Stimulated activated CD4-positive, alpha-beta T cell treated with anti-CD3 and anti-CD28 coated beads, Interleukin-4, amount 100 ng/mL, for 48 hours (primary cell): ENCODE measurements at regions not wholly inside any gene's neighbourhood (a gene's known extent, or its start where the extent isn't known, plus 50 kb on each side); places are given as distances from the start of the nearest gene placed in this dataset.

Source experiments
- DNase-seq, 2 donors: peaks; one replicate each; pipeline ENCODE4 v3.0.0-alpha.2; 2020; ENCODE audit warnings: low read depth in 2 of 2

DNA sequence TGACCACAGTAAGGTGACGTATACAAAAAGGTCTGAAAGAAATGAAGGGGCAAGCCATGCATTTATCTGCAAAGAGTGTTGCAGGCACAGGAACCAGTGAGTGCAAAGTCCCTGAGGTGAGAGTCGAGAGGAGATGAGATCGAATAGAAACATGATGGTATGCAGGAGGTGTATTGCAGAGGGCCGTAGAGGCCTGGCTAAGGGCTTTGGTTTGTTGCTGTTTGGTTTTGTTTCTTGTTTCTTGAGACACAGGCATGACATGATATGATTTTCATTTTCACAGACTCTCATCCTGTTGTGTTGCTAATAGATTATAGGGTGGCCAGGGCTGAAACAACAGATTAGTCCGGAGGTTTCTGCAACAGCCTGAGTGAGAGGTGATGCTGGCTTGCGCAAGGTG lies 80.4 kb downstream of the HSPH1 start:
- DNase-seq = no peak

GRCh38 chr13:31074756-31075155 lies 86.9 kb downstream of the HSPH1 start:
- no peak for DNase-seq

DNA sequence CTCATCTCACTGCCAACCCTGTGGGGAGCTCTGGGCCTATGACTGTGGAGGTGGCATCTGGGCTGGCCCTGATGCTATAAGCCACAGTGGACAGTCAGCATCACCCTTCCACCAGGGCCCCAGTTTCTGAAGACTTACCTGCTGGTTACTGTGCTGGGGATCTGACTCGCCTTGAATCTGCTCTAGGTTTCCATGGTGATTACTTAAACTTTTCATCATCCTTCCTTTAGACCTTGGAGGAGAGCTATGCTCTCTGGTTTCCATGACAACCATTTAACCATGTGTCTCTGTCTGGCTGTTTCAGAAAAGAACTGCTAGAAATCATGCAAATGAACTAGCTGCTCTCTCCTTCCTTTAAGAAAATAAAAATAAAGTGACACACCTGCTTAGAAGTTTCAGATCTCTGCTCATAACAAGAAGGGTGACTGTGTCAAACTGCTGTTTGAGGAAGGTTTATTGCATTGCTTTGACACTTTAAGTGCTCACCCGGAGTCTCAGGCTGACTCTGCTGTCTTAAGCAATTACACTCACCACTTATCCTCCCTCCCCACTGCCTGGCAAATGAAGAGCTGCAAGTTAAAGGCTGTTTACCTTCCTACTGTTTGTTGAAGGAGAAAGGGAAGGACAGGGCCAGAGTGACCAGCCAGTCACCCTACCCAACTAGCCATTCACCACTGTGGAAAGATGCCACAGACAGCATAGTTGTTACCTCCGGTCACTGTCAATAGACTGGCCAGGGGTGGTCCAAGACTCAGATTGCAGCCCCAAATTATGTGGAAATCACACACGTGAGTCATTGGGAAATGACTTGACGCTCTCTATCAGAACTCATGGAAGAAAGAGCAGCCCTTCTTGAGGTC lies 87.6 kb downstream of the HSPH1 start:
- DNase-seq = peak; percentile 32 to 40

DNA sequence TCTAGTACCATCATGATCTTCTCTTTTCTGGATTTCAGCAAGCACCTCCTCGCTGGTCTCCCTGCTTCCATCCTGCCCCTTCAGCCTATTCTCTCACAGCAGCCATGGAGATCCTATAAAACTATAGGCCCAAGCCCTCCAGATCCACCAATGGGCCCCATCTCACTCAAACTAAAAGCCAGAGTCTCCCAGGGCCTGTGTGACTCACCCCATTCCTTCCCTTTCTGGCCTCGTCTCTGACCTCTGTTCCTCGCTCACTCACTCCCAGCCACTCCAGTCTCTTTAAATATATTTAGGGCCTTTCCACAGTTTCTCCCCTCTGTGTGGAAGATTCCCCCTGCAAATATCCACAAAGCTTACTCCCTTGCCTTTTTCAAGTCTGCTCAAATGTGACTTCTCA lies 89.7 kb downstream of the HSPH1 start:
- no peak for DNase-seq

GRCh38 chr13:31069808-31070534 lies 91.7 kb downstream of the HSPH1 start:
- no peak for DNase-seq

GRCh38 chr13:31068119-31068423 lies 93.6 kb downstream of the HSPH1 start:
- DNase-seq = no peak

- DNase-seq = no peak
Measured at GRCh38 chr13:31067416-31068118, 94.1 kb downstream of the HSPH1 start.

- DNase-seq = no peak
Measured at GRCh38 chr13:31064636-31065035, 97.1 kb downstream of the HSPH1 start.

DNA sequence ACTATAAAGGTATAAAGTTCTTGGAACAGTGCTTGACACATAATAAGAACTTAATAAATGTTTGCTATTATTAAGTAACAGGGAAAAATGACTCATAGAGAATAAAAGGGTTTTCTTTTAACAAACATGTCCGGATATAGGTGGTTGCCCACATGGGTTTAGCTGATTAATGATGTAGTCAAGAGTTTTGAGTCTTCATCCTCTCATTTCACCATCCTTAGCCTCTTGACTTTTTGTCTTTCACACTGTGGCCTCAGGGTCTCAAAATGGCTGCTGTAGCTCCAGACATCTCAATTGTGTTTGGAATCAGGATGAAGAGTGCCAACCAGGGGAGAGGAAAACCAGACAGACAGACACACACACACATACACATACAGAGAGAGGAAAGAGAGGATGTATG lies 97.9 kb downstream of the HSPH1 start:
- no peak for DNase-seq

- DNase-seq = no peak
Measured at GRCh38 chr13:31060655-31061054, 101.0 kb downstream of the HSPH1 start.

DNA sequence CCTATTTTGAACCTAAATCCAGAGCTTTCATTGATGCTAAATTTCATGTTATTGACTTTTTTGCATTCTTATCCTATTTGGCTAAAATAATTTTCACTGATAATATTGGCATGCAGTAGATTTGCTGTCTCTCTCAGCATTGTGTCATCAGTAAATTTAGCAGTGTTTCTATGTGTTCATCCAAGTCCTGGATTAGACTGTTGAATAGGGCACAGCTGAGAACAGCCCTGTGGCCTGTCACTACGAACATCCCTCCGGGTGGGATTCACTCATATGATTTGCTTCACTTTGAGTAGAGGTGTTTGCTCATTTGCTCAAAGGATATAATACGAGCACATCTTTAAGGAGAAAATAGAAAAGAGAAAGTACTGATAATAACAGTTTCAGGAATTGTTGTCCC lies 101.5 kb downstream of the HSPH1 start:
- no peak for DNase-seq

DNA sequence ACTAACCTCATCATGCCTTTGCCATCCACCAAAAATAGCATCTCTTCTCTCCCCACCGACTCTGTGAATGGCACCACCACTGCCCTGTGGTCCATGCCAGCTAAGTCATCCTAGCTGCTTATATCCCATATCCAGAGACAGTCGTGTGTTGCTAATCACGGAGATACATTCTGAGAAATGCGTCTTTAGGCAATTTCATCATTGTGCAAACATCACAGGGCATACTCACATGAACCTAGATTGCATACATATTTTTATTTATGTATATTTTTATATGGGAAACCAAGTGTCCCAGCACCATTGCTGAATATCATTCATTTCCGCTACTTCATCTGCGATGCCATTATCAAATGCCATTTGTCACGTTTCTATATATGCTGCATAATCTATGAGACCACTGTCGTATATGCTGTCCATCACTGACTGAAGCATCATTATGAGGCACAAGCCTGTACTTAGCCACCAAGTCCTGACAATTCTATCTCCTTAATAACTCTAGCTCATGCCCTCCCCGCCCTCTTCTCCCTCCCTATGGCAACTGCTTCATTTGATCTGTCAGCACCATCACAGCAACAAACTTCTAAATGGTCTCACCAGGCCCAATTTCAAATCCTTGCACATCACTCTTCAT lies 104.2 kb downstream of the HSPH1 start:
- no peak for DNase-seq

- DNase-seq = no peak
Measured at GRCh38 chr13:31056644-31057271, 104.9 kb downstream of the HSPH1 start.

GRCh38 chr13:31055589-31055988 lies 106.1 kb downstream of the HSPH1 start:
- DNase-seq = no peak

GRCh38 chr13:31054632-31055031 lies 107.1 kb downstream of the HSPH1 start:
- DNase-seq = no peak

DNA sequence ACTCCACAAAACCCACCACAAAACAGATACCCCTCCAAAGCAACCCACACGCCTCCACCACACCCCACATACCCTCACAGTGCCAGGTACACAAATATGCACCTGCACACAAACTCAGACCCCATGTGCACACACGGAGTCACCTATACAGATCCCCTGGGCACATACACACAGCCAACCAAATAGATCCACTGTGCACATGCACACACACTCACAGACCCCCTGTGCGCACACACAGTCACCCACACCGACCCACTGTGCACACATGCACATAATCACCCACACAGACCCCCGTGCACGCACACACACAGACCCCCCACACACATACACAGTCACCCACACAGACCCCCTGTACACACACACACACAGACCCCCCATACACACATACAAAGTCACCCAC lies 107.8 kb downstream of the HSPH1 start:
- DNase-seq = no peak

GRCh38 chr13:31053091-31053490 lies 108.6 kb downstream of the HSPH1 start:
- DNase-seq = no peak

DNA sequence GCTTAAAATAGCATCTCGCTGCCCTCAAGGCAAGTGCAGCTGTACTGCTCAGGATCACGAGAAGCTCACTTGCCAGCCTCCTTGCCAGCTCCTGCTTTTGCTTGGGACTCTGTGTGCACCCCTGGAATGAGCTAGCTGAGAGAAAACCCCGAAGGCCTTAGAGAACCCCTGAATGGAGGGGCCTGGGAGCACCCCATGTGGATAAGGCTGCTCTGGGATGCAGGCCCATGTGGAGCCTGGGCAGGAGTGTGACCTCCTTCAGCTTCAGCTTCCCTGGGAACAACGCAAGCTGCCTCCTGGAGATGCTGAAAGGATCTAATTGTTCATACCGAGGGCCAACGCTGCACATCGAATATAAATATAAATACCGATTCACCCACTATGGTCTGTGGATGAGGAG lies 109.2 kb downstream of the HSPH1 start:
- DNase-seq = no peak

DNA sequence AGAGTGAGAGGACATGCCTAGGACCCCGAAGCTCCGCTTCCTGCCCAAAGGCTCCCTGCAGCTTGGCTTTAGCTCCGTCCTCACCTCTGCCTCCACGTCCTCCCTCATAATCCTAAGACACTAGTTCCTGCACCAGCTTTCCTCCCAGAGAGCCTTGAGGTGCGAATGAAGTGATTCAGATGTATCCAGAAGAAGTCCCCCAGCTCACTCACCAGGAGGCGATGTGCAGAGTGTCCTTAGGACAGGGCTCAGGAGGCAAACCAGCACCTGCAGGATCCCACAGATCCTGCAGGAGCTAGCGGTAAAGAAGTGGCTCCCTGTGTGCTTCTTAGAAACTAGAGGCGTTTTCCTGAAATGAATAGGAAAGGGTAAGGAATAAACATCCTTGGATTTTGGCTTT lies 109.7 kb downstream of the HSPH1 start:
- no peak for DNase-seq

- no peak for DNase-seq
Measured at GRCh38 chr13:31050486-31051400, 111.0 kb downstream of the HSPH1 start.

DNA sequence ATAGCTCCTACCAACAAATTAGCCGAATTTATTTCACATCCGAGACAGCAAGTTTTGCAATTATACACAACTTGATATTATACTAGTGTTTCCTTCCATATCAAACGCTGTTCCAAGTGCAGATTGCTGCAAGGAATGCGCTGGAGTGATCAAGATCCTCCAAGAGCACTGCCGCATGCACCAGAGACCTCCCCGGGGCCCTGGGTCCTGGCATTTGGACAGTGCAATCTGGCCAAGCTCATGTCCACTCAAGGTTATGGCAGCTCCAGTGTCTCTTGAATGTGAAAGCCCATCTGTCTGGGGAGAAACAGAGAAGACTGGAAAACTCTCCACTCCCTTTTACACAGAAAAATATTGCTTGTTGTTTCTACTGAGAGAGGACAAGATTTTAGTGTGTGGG lies 111.9 kb downstream of the HSPH1 start:
- DNase-seq = no peak
